ENCODE measurements at regions not wholly inside any gene's neighbourhood (a gene's known extent, or its start where the extent isn't known, plus 50 kb on each side); places are given as distances from the start of the nearest gene placed in this dataset.

DNA sequence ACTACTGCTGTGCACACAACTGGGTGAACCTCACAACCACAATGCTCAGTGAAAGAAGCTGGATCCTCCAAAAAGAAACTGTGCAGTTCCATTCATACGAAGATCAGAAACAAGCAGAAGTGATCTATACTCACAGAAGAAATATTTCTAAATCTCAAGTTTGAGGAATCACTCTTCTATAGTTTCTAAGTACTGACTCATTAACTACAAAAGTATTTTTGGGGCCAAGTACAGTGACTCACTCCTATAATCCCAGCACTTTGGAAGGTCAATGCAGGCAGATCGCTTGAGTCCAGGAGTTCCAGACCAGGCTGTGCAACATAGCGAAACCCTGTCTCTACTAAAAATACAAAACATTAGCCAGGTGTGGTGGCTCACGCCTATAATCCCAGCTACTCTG, 51.3 kb upstream of the RELL1 start:
- Histone ChIP-seq H3K27ac (no peak overlapping the region), H3K4me3 (ENCODE audit: low read depth, low read length) (no peak overlapping the region), H3K27me3 (replicated peaks) (no peaks in the 10 kb centered on the region), H3K36me3 (replicated peaks) (no peaks in the 10 kb centered on the region)
- TF ChIP-seq, protein P1, sequence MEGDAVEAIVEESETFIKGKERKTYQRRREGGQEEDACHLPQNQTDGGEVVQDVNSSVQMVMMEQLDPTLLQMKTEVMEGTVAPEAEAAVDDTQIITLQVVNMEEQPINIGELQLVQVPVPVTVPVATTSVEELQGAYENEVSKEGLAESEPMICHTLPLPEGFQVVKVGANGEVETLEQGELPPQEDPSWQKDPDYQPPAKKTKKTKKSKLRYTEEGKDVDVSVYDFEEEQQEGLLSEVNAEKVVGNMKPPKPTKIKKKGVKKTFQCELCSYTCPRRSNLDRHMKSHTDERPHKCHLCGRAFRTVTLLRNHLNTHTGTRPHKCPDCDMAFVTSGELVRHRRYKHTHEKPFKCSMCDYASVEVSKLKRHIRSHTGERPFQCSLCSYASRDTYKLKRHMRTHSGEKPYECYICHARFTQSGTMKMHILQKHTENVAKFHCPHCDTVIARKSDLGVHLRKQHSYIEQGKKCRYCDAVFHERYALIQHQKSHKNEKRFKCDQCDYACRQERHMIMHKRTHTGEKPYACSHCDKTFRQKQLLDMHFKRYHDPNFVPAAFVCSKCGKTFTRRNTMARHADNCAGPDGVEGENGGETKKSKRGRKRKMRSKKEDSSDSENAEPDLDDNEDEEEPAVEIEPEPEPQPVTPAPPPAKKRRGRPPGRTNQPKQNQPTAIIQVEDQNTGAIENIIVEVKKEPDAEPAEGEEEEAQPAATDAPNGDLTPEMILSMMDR (IDR thresholded peaks at IDR 0.05; ENCODE audit: low read depth, low read length, missing control alignments), result no peak
- in situ Hi-C loops (cut with HindIII; ENCODE audit: low pct_ligation_motif_present, low sequenced_read_pairs), result no loop called here
- DNase-seq, result peak; percentile 59
